ENCODE measurements at regions not wholly inside any gene's neighbourhood (a gene's known extent, or its start where the extent isn't known, plus 50 kb on each side); places are given as distances from the start of the nearest gene placed in this dataset.
"Not testable (repeated sequence)": the region's sequence is repeated elsewhere in the genome, so short reads cannot be mapped to it uniquely, and the experiment has no call there.

- not testable (repeated sequence) for DNase-seq
Measured at GRCh38 chr4:121616449-121616848, 80.3 kb downstream of the ANXA5 start.

GRCh38 chr4:121614101-121614500 lies 82.7 kb downstream of the ANXA5 start:
- no peak for DNase-seq

- DNase-seq, result no peak
Measured at GRCh38 chr4:121599049-121599448, 97.7 kb downstream of the ANXA5 start.

- no peak for DNase-seq
Measured at GRCh38 chr4:121597346-121597934, 99.3 kb downstream of the ANXA5 start.

DNA sequence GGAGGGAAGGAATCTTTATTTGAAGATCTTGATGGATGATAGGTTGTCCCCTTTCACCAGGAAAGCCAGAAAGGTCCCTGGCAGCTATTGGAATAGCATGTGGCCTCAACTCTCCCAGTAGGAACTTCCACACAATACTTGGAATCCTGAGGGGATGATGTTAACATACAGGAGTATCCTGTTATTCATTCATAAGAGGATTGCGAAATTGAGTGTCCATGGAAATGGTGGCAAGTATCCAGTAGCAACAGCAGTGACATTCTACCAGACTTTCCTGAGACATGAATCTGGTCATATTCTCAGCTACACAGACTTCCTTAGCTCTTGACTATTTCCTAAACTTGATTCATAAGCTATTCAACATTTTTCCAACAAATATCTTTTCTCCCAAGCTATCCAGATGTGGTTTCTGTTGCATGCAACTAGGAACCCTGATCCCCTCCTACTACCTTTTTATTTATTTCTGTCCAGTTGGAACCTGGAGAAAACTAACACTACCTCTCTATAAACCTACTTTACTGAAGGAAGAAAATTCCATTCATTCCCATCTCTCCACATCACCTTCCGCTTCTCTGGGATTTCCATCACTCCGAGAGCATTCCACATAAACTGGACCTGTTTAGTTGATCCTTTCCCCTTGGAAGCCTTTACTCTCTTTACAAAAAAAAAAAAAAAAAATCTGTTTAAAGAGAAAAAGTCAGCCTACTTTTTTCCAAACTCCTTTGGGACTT lies 101.8 kb downstream of the ANXA5 start:
- DNase-seq, result no peak

- DNase-seq, result no peak
Measured at GRCh38 chr4:121593760-121594159, 103.0 kb downstream of the ANXA5 start.

DNA sequence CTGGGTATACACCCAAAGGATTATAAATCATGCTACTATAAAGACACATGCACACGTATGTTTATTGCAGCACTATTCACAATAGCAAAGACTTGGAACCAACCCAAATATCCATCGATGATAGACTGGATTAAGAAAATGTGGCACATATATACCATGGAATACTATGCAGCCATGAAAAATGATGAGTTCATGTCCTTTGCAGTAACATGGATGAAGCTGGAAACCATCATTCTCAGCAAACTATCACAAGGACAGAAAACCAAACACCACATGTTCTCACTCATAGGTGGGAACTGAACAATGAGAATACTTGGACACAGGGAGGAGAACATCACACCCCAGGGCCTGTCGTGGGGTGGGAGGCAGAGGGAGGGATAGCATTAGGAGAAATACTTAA lies 104.5 kb downstream of the ANXA5 start:
- DNase-seq, result not testable (repeated sequence)

GRCh38 chr4:121584836-121585235 lies 111.9 kb downstream of the ANXA5 start:
- DNase-seq, result no peak

DNA sequence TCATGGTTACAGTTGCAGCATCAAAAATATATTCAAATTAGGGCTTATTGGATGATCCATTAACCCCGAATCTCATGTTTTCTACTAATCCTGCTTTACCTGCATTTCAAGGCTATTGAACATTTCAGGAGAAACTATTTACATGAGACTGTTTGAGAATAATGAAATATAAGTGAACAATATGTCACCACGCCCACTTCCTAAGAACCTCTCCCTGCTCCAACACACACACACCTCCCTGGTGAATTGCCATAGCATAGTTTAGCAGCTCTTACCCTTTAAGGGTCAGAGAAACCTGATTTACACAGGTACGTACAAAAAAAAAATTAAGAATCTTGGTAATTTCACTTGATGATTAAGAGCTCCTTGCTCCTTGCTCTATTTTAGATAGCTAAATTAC lies 113.4 kb downstream of the ANXA5 start:
- DNase-seq, result no peak

- DNase-seq, result no peak
Measured at GRCh38 chr4:121582296-121582695, 114.5 kb downstream of the ANXA5 start.

DNA sequence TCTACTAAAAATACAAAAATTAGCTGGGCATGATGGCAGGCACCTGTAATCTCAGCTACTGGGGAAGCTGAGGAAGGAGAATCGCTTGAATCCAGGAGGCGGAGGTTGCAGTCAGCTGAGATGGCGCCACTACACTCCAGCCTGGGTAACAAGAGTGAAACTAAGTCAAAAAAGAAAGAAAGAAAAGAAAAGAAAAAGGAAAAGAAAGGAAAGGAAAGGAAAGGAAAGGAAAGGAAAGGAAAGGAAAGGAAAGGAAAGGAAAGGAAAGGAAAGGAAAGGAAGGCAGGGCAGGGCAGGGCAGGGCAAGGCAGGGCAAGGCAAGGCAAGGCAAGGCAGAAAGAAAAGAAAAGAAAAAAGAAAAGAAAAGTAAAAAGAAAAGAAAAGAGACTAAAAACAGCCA lies 121.4 kb downstream of the ANXA5 start:
- DNase-seq, result not testable (repeated sequence)

GRCh38 chr4:121574618-121575017 lies 122.2 kb downstream of the ANXA5 start:
- no peak for DNase-seq

- no peak for DNase-seq
Measured at GRCh38 chr4:121567748-121568147, 129.0 kb downstream of the ANXA5 start.

DNA sequence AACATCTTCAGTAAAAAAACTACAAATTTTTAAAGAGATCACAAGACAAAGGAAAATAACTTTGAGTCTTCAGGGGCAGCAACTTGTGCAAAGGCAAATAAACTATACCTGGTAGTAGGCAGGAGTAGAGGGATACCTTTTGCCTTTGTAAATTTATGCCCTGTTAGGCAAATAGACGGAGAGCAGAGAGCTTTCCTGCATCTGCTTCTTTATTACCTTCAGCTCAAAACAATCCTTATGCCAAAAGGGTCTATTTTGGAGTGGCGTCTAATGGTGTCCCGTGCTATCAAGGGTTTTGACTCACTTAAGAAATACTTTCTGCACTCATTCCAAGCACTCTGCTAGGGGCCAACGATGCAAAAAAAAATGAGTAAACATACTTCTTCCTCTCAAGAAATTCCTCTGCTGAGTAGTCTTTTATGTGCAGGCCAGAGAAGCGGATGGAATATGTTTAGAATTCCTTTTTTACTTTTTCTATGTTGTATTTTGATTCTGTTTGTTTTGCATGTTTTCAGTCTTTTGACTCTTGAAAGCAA lies 131.9 kb downstream of the ANXA5 start:
- no peak for DNase-seq

- DNase-seq, result no peak
Measured at GRCh38 chr4:121562811-121563210, 134.0 kb downstream of the ANXA5 start.

DNA sequence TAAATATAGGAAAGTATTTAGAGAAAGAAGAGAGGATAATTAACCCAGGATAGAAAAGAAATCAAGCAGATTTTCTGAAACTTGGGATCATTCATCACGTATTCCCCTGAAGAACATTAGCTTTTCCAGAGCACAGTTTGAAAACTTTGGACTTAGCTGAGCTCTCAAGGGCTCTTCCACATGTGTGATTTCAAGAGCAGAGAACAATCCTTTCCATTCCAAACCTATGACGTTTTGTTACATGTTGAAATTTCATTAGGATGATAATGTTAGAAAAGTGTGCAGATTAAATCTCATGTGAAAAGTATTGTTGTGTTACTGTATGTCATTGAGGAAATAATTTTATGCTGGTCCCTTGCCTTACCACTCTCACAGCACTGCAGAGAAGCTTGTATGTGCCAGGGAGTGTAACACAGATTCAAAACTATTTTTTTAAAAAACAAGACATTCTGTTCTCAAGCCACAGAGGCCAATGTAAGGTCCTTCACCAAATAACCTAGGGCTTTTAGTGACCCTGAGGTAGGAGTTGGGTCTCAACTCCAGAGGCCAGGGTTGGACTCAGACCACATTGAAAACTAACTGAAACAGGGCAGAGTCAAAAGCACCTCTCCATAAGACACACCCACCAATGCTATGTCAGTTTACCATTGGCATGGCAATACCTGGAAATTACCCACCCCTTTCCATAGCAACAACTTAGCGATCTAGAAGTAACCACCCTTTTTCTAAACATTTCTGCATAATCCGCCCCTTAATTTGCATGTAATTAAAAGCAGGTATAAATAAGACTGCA lies 141.3 kb downstream of the ANXA5 start:
- DNase-seq, result no peak

DNA sequence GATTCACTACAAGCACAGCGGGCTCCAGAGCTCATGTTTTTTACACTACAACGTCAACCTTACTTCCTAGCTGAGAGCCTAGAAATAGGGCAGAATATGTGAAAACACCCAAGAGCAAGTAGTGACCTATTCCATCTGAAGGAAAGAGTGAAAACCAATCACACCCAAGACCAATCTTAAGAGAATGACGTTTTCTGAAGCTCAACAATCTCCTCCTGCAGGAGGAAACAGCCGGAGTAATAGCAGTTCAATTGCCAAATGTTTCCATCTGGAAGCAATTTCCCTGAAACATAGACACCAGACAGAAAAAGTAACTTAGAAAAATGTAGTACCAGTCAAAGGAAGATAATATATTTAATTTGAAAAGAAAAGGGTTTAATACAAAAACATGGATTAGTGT lies 142.4 kb downstream of the ANXA5 start:
- no peak for DNase-seq

DNA sequence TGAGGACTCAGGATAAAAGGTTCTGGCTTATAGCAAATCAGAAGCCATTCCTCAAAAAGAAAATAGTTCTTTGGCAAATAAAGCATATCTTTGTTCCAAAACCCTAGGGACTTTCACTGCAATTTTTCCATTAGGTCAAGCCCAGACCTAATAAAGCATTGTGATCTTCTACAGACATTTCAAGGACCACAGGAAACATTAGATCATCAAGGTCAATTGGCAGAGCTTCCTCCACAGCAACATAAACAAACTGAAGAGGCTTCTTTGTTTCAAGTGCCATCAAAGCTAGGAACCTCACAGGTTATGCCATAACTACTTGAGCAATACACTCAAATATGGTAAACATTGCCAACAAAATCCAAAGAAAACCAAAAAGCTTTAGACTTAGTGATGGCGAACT lies 144.9 kb downstream of the ANXA5 start:
- peak in 1 of 3 experiments; percentile 21 for DNase-seq

DNA sequence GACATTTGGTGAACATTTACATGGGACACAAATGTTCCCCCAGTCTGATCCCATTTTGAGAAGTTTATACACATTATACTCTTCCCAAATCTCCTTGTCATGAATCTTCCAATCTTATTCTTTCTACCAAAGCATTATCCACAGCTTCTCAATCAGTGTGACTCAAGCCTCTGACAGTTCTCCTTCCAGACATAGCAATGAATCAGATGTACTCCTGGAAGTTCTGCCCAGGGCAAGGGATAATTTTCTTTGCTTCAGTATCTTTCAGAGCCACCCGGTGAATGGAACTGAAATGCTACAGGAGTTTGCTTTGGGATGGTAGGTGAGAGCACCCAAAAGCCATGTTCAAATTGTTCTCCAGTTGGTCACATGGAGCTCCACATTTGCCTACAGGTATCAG lies 145.5 kb downstream of the ANXA5 start:
- no peak for DNase-seq

DNA sequence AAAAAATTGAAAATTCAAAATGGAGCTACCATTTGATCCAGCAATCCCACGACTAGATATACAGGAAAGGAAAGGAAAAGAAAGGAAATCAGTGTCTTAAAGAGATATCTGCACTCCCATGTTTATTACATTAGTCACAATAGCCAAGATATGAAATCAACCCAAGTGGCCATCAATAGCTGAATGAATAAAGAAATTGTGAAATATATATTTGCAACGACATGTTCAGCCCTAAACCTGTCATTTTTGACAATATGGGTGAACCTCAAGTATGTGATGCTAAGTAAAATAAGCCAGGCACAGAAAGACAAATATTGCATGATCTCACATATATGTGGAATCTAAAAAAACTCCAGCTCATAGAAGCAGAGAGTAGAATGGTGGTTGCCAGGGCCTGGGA lies 155.1 kb downstream of the ANXA5 start:
- no peak for DNase-seq

- DNase-seq, result no peak
Measured at GRCh38 chr4:121535351-121535750, 154.5 kb upstream of the QRFPR start.

- DNase-seq, result no peak
Measured at GRCh38 chr4:121534187-121534586, 153.4 kb upstream of the QRFPR start.

- no peak for DNase-seq
Measured at GRCh38 chr4:121526509-121526908, 145.7 kb upstream of the QRFPR start.

Measured in NCI-H1417 (cell line).